H1 (cell line): ENCODE measurements at regions not wholly inside any gene's neighbourhood (a gene's known extent, or its start where the extent isn't known, plus 50 kb on each side); places are given as distances from the start of the nearest gene placed in this dataset.

Experiments used
- CTCF ChIA-PET: fragments of 300-600 bp; sonication (Branson Sonifier 250); formaldehyde crosslinking; loops from one replicate; lab custom pipeline; 2021; ENCODE audit not compliant: partially characterized antibody; lab: Charles Lee
- POLR2A ChIA-PET: fragments of 300-600 bp; sonication (Branson Sonifier 250); formaldehyde crosslinking; loops from one replicate; lab custom pipeline; 2021; ENCODE audit warnings: inconsistent platforms; ENCODE audit not compliant: partially characterized antibody; lab: Charles Lee
- DNase-seq, 2 experiments: peaks; one replicate each; pipeline versions ENCODE4 v3.0.0 to v3.0.0-alpha.2; 2010 to 2022; ENCODE audit warnings: low spot score in 2 of 2, low read depth in 1 of 2, mixed read lengths in 1 of 2
- FAIRE-seq: peaks from 2 replicates; lab custom pipeline; 2011; peaks lifted over from hg19 to GRCh38; lab: Jason Lieb, UNC
- H2AFZ ChIP-seq: 2 replicates; pipeline ENCODE4 v1.8.1; 2012; ENCODE audit warnings: low read length, inconsistent platforms
- H2AK5ac ChIP-seq: 2 replicates; pipeline ENCODE4 v1.6.1; 2013; ENCODE audit warnings: low read depth, low read length
- H2BK120ac ChIP-seq: replicated peaks from 2 replicates; pipeline ENCODE3; 2013; ENCODE audit warnings: low read depth, low read length, inconsistent platforms
- H2BK12ac ChIP-seq: 2 replicates; pipeline ENCODE4 v1.6.1; 2013; ENCODE audit warnings: low read depth, low read length
- H2BK15ac ChIP-seq: 2 replicates; pipeline ENCODE4 v1.6.1; 2013; ENCODE audit warnings: low read length
- H2BK20ac ChIP-seq: 2 replicates; pipeline ENCODE4 v1.6.1; 2013; ENCODE audit warnings: low read length
- H2BK5ac ChIP-seq: 2 replicates; pipeline ENCODE4 v1.6.1; 2013; ENCODE audit warnings: low read depth, low read length
- H3K14ac ChIP-seq: 2 replicates; pipeline ENCODE4 v1.6.1; 2013; ENCODE audit warnings: inconsistent platforms; ENCODE audit not compliant: insufficient read length
- H3K18ac ChIP-seq: 2 replicates; pipeline ENCODE4 v1.6.1; 2013; ENCODE audit warnings: low read length; ENCODE audit errors: extremely low read depth
- H3K23ac ChIP-seq: 2 replicates; pipeline ENCODE4 v1.6.1; 2013; ENCODE audit warnings: inconsistent platforms; ENCODE audit not compliant: insufficient read length
- H3K23me2 ChIP-seq: 2 replicates; pipeline ENCODE4 v1.6.1; 2013; ENCODE audit warnings: low read depth, low read length
- H3K27ac ChIP-seq: 2 replicates; pipeline ENCODE4 v1.6.1; 2011; ENCODE audit warnings: low read depth, low read length, inconsistent platforms
- H3K27me3 ChIP-seq, 4 experiments: replicated peaks in 1 of 4; 1 replicate in 1 of 4; 2 replicates in 3 of 4; pipeline versions ENCODE4 v1.6.1 to v1.8.1; 2011 to 2013; ENCODE audit warnings: low read length in 3 of 4, mild to moderate bottlenecking in 3 of 4, inconsistent platforms in 2 of 4, mixed read lengths in 2 of 4, moderate library complexity in 1 of 4; ENCODE audit not compliant: control insufficient read depth in 3 of 4, insufficient read depth in 3 of 4; ENCODE audit errors: extremely low read depth in 1 of 4
- H3K36me3 ChIP-seq, 4 experiments: 2 replicates each; pipeline versions ENCODE4 v1.6.1 to v1.8.1; 2011 to 2013; ENCODE audit warnings: mild to moderate bottlenecking in 4 of 4, low read length in 3 of 4, moderate library complexity in 2 of 4, control low read depth in 1 of 4, inconsistent platforms in 1 of 4; ENCODE audit not compliant: insufficient read depth in 4 of 4, control insufficient read depth in 2 of 4
- H3K4ac ChIP-seq: replicated peaks from 2 replicates; pipeline ENCODE3; 2013; ENCODE audit warnings: low read length, low read depth, mixed read lengths, inconsistent platforms; ENCODE audit not compliant: insufficient read length
- H3K4me1 ChIP-seq, 4 experiments: replicated peaks in 1 of 4; 1 replicate in 1 of 4; 2 replicates in 3 of 4; pipeline versions ENCODE4 v1.6.1 to v1.8.1; 2011 to 2013; ENCODE audit warnings: low read length in 3 of 4, inconsistent platforms in 2 of 4, mixed read lengths in 1 of 4; ENCODE audit not compliant: insufficient read depth in 4 of 4, control insufficient read depth in 3 of 4
- H3K4me2 ChIP-seq, 2 experiments: 2 replicates each; pipeline versions ENCODE4 v1.6.1 to v1.8.1; 2011 to 2013; ENCODE audit warnings: low read depth in 2 of 2, low read length in 2 of 2, control low read depth in 1 of 2, inconsistent platforms in 1 of 2, mild to moderate bottlenecking in 1 of 2; ENCODE audit not compliant: insufficient read depth in 1 of 2
- H3K4me3 ChIP-seq, 4 experiments: fragments of 200-600, 300-600 bp in 1 of 4; sonication (generic), shearing (Covaris generic), sonication (Bioruptor Twin) in 1 of 4; 2 replicates each; pipeline versions ENCODE4 v1.5.1 to v1.8.1; 2011 to 2016; ENCODE audit warnings: low read length in 4 of 4, low read depth in 3 of 4, control low read depth in 2 of 4, inconsistent platforms in 2 of 4, mild to moderate bottlenecking in 2 of 4, mixed read lengths in 1 of 4, moderate library complexity in 1 of 4; ENCODE audit not compliant: insufficient read depth in 2 of 4; ENCODE audit errors: extremely low read depth in 1 of 4
- H3K56ac ChIP-seq: replicated peaks from 2 replicates; pipeline ENCODE3; 2013; ENCODE audit warnings: low read depth, mild to moderate bottlenecking, mixed read lengths, low read length, inconsistent platforms; ENCODE audit not compliant: insufficient read length
- H3K79me1 ChIP-seq: 2 replicates; pipeline ENCODE4 v1.6.1; 2013; ENCODE audit warnings: low read depth, low read length, control low read depth
- H3K79me2 ChIP-seq, 2 experiments: 2 replicates each; pipeline versions ENCODE4 v1.6.1 to v1.8.1; 2012 to 2013; ENCODE audit warnings: low read length in 2 of 2, mild to moderate bottlenecking in 2 of 2, inconsistent platforms in 1 of 2; ENCODE audit not compliant: insufficient read depth in 2 of 2, control insufficient read depth in 1 of 2
- H3K9ac ChIP-seq, 4 experiments: replicated peaks in 1 of 4; 1 replicate in 1 of 4; 2 replicates in 3 of 4; pipeline versions ENCODE4 v1.6.1 to v1.8.1; 2011 to 2013; ENCODE audit warnings: low read depth in 3 of 4, low read length in 3 of 4, control low read depth in 2 of 4, mild to moderate bottlenecking in 2 of 4, moderate library complexity in 2 of 4, inconsistent platforms in 1 of 4; ENCODE audit errors: extremely low read depth in 1 of 4
- H3K9me3 ChIP-seq, 2 experiments: 2 replicates each; pipeline versions ENCODE4 v1.6.1 to v1.8.1; 2012 to 2013; ENCODE audit warnings: mild to moderate bottlenecking in 2 of 2, moderate library complexity in 2 of 2, control low read depth in 1 of 2, inconsistent platforms in 1 of 2, low read depth in 1 of 2, low read length in 1 of 2, mixed read lengths in 1 of 2; ENCODE audit not compliant: insufficient read depth in 2 of 2
- H4K20me1 ChIP-seq, 2 experiments: replicated peaks in 1 of 2; 2 replicates each; pipeline versions ENCODE3 to v1.8.1; 2011 to 2013; ENCODE audit warnings: inconsistent platforms in 2 of 2, low read length in 2 of 2, mild to moderate bottlenecking in 1 of 2; ENCODE audit not compliant: insufficient read depth in 2 of 2, control insufficient read depth in 1 of 2
- H4K5ac ChIP-seq: 2 replicates; pipeline ENCODE4 v1.6.1; 2013; ENCODE audit warnings: low read length, low read depth, mixed read lengths, inconsistent platforms; ENCODE audit not compliant: insufficient read length
- H4K8ac ChIP-seq: 2 replicates; pipeline ENCODE4 v1.8.0; 2013; ENCODE audit warnings: mild to moderate bottlenecking, moderate library complexity, low read length, inconsistent platforms; ENCODE audit not compliant: insufficient read depth; ENCODE audit errors: extremely low read depth
- H4K91ac ChIP-seq: replicated peaks from 2 replicates; pipeline ENCODE3; 2013; ENCODE audit warnings: low read length, mixed read lengths, inconsistent platforms; ENCODE audit not compliant: insufficient read length
- CBX5 ChIP-seq: fragments of 300-800, 300-1000 bp; sonication (generic); IDR thresholded peaks from 2 replicates; pipeline ENCODE4 v1.7.1; 2016; ENCODE audit warnings: antibody characterized with exemption, low read length, low read depth
- CHD1 ChIP-seq: IDR thresholded peaks from 2 replicates; pipeline ENCODE4 v1.6.1; 2012; ENCODE audit warnings: low read depth, low read length, improper control_type of control experiment
- NRF1 ChIP-seq: IDR thresholded peaks from 2 replicates; pipeline ENCODE4 v1.6.1; 2011; ENCODE audit warnings: mild to moderate bottlenecking, low read depth, low read length, improper control_type of control experiment
- POLR2A ChIP-seq, 2 experiments: IDR thresholded peaks; 1 replicate in 1 of 2; 2 replicates in 1 of 2; pipeline ENCODE4 v1.6.1; 2011; ENCODE audit warnings: low read depth in 2 of 2, low read length in 2 of 2, mild to moderate bottlenecking in 2 of 2; ENCODE audit errors: control extremely low read depth in 1 of 2
- RNF2 ChIP-seq: fragments of 200-900, 300-1000 bp; sonication (generic); IDR thresholded peaks from 2 replicates; pipeline ENCODE4 v1.7.1; 2016; ENCODE audit warnings: borderline replicate concordance, low read depth, mild to moderate bottlenecking, antibody characterized with exemption, low read length; ENCODE audit not compliant: poor library complexity, severe bottlenecking; ENCODE audit errors: missing control alignments
- SP4 ChIP-seq: IDR thresholded peaks from 2 replicates; pipeline ENCODE4 v1.6.1; 2012; ENCODE audit warnings: low read length, inconsistent platforms
- TBP ChIP-seq: IDR thresholded peaks from 2 replicates; pipeline ENCODE4 v1.6.1; 2011; ENCODE audit warnings: low read depth, low read length, improper control_type of control experiment
- WGBS, 2 experiments: shearing (Covaris generic) in 1 of 2; methylation state at CpG; one replicate each; pipeline versions ENCODE4 v1.1.6 to v1.1.7; 2013 to 2015; ENCODE audit warnings: low lambda C conversion rate in 2 of 2, mixed read lengths in 2 of 2, inconsistent platforms in 1 of 2, low coverage in 1 of 2, missing lambda C conversion rate in 1 of 2; ENCODE audit not compliant: insufficient replicate concordance in 2 of 2, insufficient coverage in 1 of 2, insufficient read length in 1 of 2; ENCODE audit errors: extremely low coverage in 1 of 2, missing lambda C conversion rate in 1 of 2; 5-methylcytosine and 5-hydroxymethylcytosine counted together

DNA sequence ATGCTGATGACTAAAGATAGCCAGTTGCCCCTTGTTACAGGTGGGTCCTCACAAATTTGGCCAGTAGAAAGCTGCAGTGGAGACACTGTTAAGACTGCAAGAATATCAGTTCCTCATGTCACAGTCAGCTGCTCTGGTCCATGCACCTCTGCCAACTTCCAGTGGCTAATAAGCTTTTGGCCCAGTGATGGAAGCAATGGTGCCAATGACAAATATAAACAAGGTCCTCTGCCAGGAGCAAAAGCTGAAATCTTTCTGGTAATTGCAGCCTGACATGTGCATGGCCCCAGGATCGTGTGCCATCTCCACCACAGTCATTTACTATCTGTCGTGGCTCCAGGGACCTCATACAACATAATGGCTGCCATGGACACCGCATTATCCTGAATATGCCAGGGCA lies 85.4 kb upstream of the TMEM260 start:
- CTCF ChIA-PET, result interaction anchor here (0.7 to 2.0 kb wide), 3 partner anchors 12 to 58 kb away, joined by 3 to 5 read pairs (median 3); no protein-coding TSS in a partner anchor
- no peak overlapping the region for H2AFZ ChIP-seq
- H2BK15ac ChIP-seq, result no peak overlapping the region
- no peak overlapping the region for H4K8ac ChIP-seq
- no peaks in the 10 kb centered on the region; a peak in 1 of 4 replicates for H3K9me3 ChIP-seq
- no peak overlapping the region for H2BK12ac ChIP-seq
- H3K9ac ChIP-seq, result no peak overlapping the region
- 89% methylated on average over 3 of the region's 3 CpGs; no CpG with 5 or more reads in 1 of the 2 experiments for WGBS, 2 experiments
- H2BK120ac ChIP-seq, result no peak overlapping the region
- H3K79me2 ChIP-seq, result no peaks in the 10 kb centered on the region
- H3K79me1 ChIP-seq, result no peaks in the 10 kb centered on the region
- no peak overlapping the region for H4K5ac ChIP-seq
- no peaks in the 10 kb centered on the region for H3K36me3 ChIP-seq
- DNase-seq, result no peak
- H3K56ac ChIP-seq, result no peak overlapping the region
- H3K4me1 ChIP-seq, result peaks cover 0 to 10% (median 1%) of the 10 kb centered on the region in 4 experiments; a peak in 1 of 7 replicates
- no peak overlapping the region for H3K4me2 ChIP-seq
- no peak overlapping the region for H2BK20ac ChIP-seq
- no peak overlapping the region for H3K14ac ChIP-seq
- H3K27ac ChIP-seq, result no peak overlapping the region
- H3K23me2 ChIP-seq, result no peaks in the 10 kb centered on the region
- H3K18ac ChIP-seq, result no peak overlapping the region
- H3K23ac ChIP-seq, result no peak overlapping the region
- TF ChIP-seq NRF1 (no peak), CHD1 (no peak), RNF2 (no peak), POLR2A (IDR thresholded peaks at IDR 0.05; ENCODE audit: control extremely low read depth in 1 of 2, low read depth in 2 of 2, low read length in 2 of 2) (no peak), SP4 (no peak), TBP (no peak), CBX5 (no peak)
- POLR2A ChIA-PET, result no interaction called here
- FAIRE-seq, result no peak
- no peak overlapping the region for H4K91ac ChIP-seq
- no peak overlapping the region for H3K4me3 ChIP-seq
- no peaks in the 10 kb centered on the region for H3K27me3 ChIP-seq
- H3K4ac ChIP-seq, result no peak overlapping the region
- H2BK5ac ChIP-seq, result no peak overlapping the region
- H2AK5ac ChIP-seq, result no peak overlapping the region
- H4K20me1 ChIP-seq, result no peaks in the 10 kb centered on the region
